Osteoblast (primary cell): ENCODE measurements at regions not wholly inside any gene's neighbourhood (a gene's known extent, or its start where the extent isn't known, plus 50 kb on each side); places are given as distances from the start of the nearest gene placed in this dataset.

Source experiments
- DNase-seq: peaks from one replicate; pipeline ENCODE4 v3.0.0; 2011; ENCODE audit warnings: low spot score, mixed read lengths; ENCODE audit not compliant: insufficient read length; ENCODE audit errors: missing footprints
- H2AFZ ChIP-seq: 2 replicates; pipeline ENCODE4 v1.6.0; 2011; ENCODE audit warnings: mild to moderate bottlenecking, low read length
- H3K27ac ChIP-seq: 2 replicates; pipeline ENCODE4 v1.5.1; 2011; ENCODE audit warnings: mild to moderate bottlenecking, low read depth, low read length, moderate library complexity
- H3K27me3 ChIP-seq: 2 replicates; pipeline ENCODE4 v1.6.0; 2012; ENCODE audit warnings: mild to moderate bottlenecking, control low read depth, inconsistent platforms, low read length, moderate library complexity; ENCODE audit not compliant: insufficient read depth
- H3K36me3 ChIP-seq: 2 replicates; pipeline ENCODE4 v1.5.1; 2011; ENCODE audit warnings: mild to moderate bottlenecking, low read length, control low read depth, moderate library complexity; ENCODE audit not compliant: insufficient read depth
- H3K4me1 ChIP-seq: 2 replicates; pipeline ENCODE4 v1.5.1; 2011; ENCODE audit warnings: mild to moderate bottlenecking, low read length, control low read depth, moderate library complexity; ENCODE audit not compliant: insufficient read depth
- H3K4me2 ChIP-seq: 2 replicates; pipeline ENCODE4 v1.6.0; 2011; ENCODE audit warnings: mild to moderate bottlenecking, low read length; ENCODE audit not compliant: insufficient read depth
- H3K4me3 ChIP-seq: fragments of 200-600 bp; sonication (generic); 3 replicates; pipeline ENCODE4 v1.5.1; 2012; ENCODE audit warnings: mild to moderate bottlenecking, low read length, inconsistent platforms; ENCODE audit not compliant: insufficient read depth
- H3K79me2 ChIP-seq: 2 replicates; pipeline ENCODE4 v1.6.0; 2012; ENCODE audit warnings: mild to moderate bottlenecking, low read length, control low read depth, inconsistent platforms; ENCODE audit not compliant: insufficient read depth
- H3K9me3 ChIP-seq: 2 replicates; pipeline ENCODE4 v1.5.1; 2011; ENCODE audit warnings: low read depth, low read length, control low read depth
- H4K20me1 ChIP-seq: 2 replicates; pipeline ENCODE4 v1.6.0; 2012; ENCODE audit warnings: mild to moderate bottlenecking, low read length, control low read depth; ENCODE audit not compliant: insufficient read depth
- CTCF ChIP-seq: IDR thresholded peaks from 2 replicates; pipeline ENCODE4 v1.5.1; 2011; ENCODE audit warnings: mild to moderate bottlenecking, low read depth, low read length, moderate library complexity; ENCODE audit errors: extremely low read depth

DNA sequence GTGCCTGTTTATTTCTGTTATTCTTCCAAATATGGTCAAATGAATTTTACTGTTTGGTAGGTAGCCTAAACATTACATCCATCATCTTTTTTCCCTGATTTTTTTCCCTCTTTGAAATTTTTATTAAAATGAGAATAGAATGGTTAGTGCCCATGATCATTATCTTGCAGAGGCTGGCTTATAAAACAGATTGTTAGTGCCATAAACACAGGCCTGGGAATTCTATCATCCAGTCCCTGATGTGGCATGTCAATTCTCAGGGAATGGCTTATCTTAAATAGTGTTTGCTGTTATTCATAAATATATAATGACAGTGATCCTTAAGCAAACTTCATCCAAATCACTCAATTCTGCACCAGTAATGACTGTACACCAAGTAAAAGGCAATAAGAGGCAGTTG, 207.3 kb downstream of the TUSC7 start:
- Histone ChIP-seq H3K79me2 (no peaks in the 10 kb centered on the region), H4K20me1 (no peaks in the 10 kb centered on the region), H3K27ac (no peak overlapping the region), H3K4me1 (no peaks in the 10 kb centered on the region), H2AFZ (no peak overlapping the region), H3K9me3 (no peaks in the 10 kb centered on the region), H3K27me3 (no peaks in the 10 kb centered on the region), H3K4me3 (no peak overlapping the region), H3K4me2 (no peak overlapping the region), H3K36me3 (no peaks in the 10 kb centered on the region)
- no peak for TF ChIP-seq CTCF
- no peak for DNase-seq

- Histone ChIP-seq H3K79me2 (no peaks in the 10 kb centered on the region), H3K4me2 (no peak overlapping the region), H3K9me3 (no peaks in the 10 kb centered on the region), H3K27me3 (no peaks in the 10 kb centered on the region), H4K20me1 (no peaks in the 10 kb centered on the region), H3K4me3 (no peak overlapping the region), H3K27ac (no peak overlapping the region), H3K4me1 (no peaks in the 10 kb centered on the region), H3K36me3 (no peaks in the 10 kb centered on the region), H2AFZ (no peak overlapping the region)
- DNase-seq = no peak
- no peak for TF ChIP-seq CTCF
These were observed 211.4 kb downstream of the TUSC7 start for GRCh38 chr3:116920826-116921610.

- no peak overlapping the region for H3K27ac ChIP-seq
- H2AFZ ChIP-seq = no peak overlapping the region
- H3K4me3 ChIP-seq = no peak overlapping the region
- H3K79me2 ChIP-seq = no peaks in the 10 kb centered on the region
- no peaks in the 10 kb centered on the region for H3K4me1 ChIP-seq
- no peaks in the 10 kb centered on the region for H4K20me1 ChIP-seq
- H3K4me2 ChIP-seq = no peak overlapping the region
- no peaks in the 10 kb centered on the region for H3K9me3 ChIP-seq
- no peak for DNase-seq
- H3K36me3 ChIP-seq = no peaks in the 10 kb centered on the region
- H3K27me3 ChIP-seq = no peaks in the 10 kb centered on the region
- TF ChIP-seq CTCF = no peak
These were observed 218.3 kb downstream of the TUSC7 start for GRCh38 chr3:116927918-116928317.

GRCh38 chr3:116929505-116930222, 220.1 kb downstream of the TUSC7 start:
- Histone ChIP-seq H3K4me1 (no peaks in the 10 kb centered on the region), H3K79me2 (no peaks in the 10 kb centered on the region), H3K36me3 (no peaks in the 10 kb centered on the region), H2AFZ (no peak overlapping the region), H3K27me3 (no peaks in the 10 kb centered on the region), H3K4me3 (no peak overlapping the region), H3K4me2 (no peak overlapping the region), H4K20me1 (no peaks in the 10 kb centered on the region), H3K9me3 (no peaks in the 10 kb centered on the region), H3K27ac (no peak overlapping the region)
- TF ChIP-seq CTCF = no peak
- DNase-seq = no peak
